Retinal pigment epithelial cell (primary cell): ENCODE measurements at regions not wholly inside any gene's neighbourhood (a gene's known extent, or its start where the extent isn't known, plus 50 kb on each side); places are given as distances from the start of the nearest gene placed in this dataset.

ENCODE experiments used
- DNase-seq: peaks from one replicate; pipeline ENCODE4 v3.0.0-alpha.2; 2010; ENCODE audit warnings: low read depth
- H3K4me3 ChIP-seq: 2 replicates; pipeline ENCODE4 v1.5.1; 2011; ENCODE audit warnings: mild to moderate bottlenecking, low read length, control low read depth, moderate library complexity
- TF ChIP-seq, protein P1 (sequence below): conservative IDR thresholded peaks from 2 replicates; pipeline ENCODE4 v1.5.1; 2011; ENCODE audit warnings: low read depth, low read length, control low read depth, inconsistent platforms

DNA sequence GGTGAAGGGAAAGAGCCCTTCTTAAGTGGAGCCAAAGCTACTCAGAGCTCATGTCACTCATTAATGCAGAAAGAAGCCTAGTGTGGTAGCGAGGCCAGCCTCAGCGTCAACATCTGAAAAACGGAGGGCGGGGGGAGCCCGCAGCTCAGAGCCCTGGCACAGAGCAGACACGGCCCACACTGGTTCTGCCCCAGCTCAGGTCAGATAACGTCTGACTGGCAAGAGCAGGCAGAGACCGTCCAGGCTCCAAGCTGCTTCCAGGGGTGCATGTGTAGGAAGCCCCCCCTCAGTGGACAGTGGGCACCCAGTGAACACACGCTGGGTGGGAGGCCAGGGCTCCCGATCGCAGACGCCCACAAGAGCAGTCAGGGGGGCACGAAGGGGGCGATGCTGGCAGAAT, 100.8 kb downstream of the SHANK2 start:
- no peak for DNase-seq
- TF ChIP-seq, protein P1, sequence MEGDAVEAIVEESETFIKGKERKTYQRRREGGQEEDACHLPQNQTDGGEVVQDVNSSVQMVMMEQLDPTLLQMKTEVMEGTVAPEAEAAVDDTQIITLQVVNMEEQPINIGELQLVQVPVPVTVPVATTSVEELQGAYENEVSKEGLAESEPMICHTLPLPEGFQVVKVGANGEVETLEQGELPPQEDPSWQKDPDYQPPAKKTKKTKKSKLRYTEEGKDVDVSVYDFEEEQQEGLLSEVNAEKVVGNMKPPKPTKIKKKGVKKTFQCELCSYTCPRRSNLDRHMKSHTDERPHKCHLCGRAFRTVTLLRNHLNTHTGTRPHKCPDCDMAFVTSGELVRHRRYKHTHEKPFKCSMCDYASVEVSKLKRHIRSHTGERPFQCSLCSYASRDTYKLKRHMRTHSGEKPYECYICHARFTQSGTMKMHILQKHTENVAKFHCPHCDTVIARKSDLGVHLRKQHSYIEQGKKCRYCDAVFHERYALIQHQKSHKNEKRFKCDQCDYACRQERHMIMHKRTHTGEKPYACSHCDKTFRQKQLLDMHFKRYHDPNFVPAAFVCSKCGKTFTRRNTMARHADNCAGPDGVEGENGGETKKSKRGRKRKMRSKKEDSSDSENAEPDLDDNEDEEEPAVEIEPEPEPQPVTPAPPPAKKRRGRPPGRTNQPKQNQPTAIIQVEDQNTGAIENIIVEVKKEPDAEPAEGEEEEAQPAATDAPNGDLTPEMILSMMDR = no peak

DNA sequence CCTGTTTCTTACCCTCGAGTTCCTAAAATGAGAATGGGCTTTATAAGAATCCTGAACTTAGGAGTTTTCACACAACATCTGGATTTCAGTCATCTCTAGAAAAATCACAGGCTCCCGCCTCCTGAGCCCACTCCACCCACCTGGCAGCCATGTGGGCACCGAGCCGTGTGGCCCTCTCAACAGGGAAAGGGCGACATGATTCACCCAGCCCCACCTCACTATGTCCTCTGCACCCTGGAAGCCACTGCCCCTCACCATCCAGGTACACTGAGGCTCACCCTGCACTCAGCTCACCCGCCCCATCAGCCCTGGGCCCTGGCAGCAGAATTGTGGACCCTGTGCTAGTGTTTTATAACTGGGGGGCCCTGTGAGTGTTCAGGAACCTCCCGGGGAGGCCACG, 101.5 kb downstream of the SHANK2 start:
- no peak overlapping the region for H3K4me3 ChIP-seq
- TF ChIP-seq, protein P1 = no peak
- no peak for DNase-seq

More for the DNA sequence above, 100.8 kb downstream of the SHANK2 start:
- H3K4me3 ChIP-seq = no peak overlapping the region

DNA sequence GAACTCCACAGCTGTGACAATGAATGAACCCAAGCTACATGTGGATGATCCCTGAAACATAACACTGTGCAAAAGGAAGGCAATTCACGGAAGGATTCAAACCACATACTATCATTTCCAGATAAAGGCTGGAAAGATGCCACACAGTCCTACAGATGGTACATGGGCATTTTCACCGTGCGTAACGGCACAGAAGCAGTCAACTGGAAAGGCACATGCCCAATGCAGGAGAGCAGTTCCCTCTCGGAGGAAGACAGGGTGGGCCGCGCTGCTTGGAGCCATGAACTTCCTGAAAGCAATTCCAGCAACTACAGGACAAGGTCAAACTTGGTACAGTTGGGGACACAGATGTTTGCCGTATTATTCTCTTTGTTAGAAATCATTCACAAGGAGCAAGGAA, 103.7 kb downstream of the SHANK2 start:
- H3K4me3 ChIP-seq = no peak overlapping the region
- TF ChIP-seq, protein P1 = no peak
- DNase-seq = no peak

DNA sequence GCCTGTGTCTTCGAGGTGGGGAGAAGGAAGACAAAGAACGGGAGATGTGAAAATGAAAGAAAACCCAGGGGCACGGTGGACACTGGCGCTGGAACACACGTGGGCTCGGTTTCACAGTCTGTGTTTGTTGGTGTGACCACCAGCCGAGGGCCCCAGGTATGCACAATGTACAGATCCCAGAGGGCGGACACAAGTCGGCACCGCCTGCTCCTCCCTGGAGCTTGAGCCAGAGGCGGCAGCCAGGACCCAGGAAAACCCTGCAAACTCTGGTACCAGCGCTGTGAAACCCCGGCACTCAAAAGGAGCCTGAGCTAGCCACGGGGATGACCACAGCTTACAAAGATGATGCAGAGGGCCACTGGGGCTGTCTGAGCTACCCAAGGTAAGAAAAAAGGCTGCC, 105.0 kb downstream of the SHANK2 start:
- DNase-seq = no peak
- TF ChIP-seq, protein P1 = no peak
- H3K4me3 ChIP-seq = no peak overlapping the region

DNA sequence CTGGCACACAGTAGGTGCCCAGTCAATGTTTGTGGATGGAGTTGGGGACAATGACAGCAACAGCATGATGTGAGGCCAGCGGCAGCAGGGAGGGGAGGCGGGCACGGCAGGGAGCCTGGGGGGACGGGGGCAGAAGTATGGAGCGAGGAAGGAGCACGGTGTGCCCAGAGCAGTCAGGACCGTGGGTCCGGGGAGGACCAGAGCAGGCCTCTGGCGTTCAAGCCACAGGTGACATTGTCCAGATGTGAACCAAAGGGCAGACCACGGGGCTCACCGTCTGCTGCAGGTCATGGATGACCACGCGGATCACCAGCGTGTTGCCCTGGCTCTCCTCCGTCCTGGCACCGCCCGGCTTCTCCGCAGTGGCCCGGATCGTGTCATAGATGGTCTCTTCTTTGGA, 105.5 kb downstream of the SHANK2 start:
- DNase-seq = no peak
- no peak overlapping the region for H3K4me3 ChIP-seq
- TF ChIP-seq, protein P1 = no peak

DNA sequence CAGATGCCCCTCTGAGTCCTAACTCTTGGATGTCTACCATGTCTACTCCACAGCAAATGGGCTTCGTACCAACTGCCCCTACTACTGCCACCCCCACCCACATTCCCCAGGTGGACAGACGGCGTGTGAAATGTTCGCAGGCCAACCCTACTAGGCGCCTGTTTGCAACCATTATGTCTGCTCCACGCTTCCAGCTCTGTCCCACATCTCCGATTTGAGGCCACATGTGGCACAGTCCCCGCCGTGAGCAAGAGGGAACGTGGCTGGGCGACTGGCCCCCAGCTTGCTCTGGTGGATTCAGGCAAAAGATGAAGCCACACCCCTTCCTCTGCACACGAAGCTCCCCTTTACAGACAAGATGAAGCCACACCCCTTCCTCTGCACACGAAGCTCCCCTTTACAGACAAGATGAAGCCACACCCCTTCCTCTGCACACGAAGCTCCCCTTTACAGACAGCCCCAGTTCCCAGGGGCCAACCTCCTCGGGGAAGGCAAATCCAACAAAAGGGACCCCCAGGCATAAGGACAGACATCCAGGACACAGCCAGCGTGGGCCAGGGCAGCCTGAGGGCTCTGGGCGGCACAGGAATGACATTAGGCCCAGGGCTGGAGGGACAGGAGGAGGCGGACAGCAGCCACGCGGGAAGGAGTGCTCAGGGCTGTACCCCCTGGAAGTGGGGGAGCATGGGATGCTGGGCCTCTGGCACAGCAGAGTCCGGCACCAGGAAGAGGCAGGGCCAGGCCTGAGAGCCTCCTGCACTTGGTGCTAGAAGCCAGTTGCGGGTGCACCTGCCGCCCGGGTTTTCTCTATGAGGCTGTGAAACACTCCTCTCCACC, 106.2 kb downstream of the SHANK2 start:
- no peak for DNase-seq
- no peak overlapping the region for H3K4me3 ChIP-seq
- TF ChIP-seq, protein P1 = no peak

DNA sequence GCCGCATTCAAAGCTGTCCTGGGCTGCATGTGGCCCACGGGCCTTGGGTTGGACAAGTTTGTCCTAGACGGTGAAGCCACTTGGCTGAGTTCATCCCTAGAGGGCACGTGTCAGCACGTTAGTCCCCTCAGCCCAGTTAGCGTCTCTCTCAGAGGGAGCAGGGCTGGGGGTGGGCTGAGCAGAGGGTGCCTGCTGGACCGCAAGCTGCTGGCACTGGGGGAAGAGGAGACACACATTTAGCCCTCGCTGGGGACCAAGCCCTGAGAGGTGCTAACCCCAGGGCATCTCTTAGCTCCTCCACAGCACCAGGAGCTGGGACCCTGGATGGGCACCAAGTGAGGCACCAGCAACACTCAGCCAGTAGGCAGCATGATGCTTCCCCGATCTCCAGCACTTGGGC, 107.0 kb downstream of the SHANK2 start:
- TF ChIP-seq, protein P1 = no peak
- no peak overlapping the region for H3K4me3 ChIP-seq
- DNase-seq = no peak
